ENCODE measurements at regions not wholly inside any gene's neighbourhood (a gene's known extent, or its start where the extent isn't known, plus 50 kb on each side); places are given as distances from the start of the nearest gene placed in this dataset.

DNA sequence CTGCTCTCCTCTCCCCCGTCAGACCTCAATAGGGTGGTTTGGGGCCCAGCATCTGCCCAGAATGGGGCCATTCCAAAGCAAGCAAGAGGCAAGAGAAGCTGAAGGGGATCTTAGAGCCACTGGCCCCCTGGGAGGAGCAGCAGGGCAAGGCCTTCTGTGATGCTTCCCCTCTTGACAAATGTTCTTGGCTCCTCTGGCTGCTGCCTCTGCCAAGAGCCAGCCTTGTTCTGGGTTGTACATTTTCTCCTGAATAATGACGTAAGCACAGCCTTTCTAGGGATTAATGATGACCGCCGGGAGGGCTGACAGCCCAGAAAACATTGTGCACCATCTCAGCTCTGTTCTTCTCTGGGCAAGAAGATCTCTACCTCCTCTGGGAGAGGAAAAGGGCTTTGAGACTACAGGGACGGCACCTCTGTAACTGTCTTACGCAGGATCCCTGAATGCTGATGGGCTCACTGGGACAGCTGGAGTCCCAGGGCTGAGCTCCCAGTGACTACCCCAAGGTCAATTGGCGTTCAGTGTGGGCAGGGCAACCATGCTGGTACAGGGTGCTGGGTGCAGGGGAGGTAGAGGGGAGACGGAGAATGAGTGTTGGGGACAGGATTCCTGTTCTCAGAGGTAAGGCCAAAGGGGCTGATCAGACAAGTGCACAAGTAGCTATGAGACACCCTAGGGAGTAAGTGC lies 253.3 kb downstream of the FAM43A start:
- DNase-seq (ENCODE audit: low read depth), result no peak
- no peak overlapping the region for H3K4me3 ChIP-seq (ENCODE audit: low read depth, low read length)
- TF ChIP-seq, protein P1, sequence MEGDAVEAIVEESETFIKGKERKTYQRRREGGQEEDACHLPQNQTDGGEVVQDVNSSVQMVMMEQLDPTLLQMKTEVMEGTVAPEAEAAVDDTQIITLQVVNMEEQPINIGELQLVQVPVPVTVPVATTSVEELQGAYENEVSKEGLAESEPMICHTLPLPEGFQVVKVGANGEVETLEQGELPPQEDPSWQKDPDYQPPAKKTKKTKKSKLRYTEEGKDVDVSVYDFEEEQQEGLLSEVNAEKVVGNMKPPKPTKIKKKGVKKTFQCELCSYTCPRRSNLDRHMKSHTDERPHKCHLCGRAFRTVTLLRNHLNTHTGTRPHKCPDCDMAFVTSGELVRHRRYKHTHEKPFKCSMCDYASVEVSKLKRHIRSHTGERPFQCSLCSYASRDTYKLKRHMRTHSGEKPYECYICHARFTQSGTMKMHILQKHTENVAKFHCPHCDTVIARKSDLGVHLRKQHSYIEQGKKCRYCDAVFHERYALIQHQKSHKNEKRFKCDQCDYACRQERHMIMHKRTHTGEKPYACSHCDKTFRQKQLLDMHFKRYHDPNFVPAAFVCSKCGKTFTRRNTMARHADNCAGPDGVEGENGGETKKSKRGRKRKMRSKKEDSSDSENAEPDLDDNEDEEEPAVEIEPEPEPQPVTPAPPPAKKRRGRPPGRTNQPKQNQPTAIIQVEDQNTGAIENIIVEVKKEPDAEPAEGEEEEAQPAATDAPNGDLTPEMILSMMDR (IDR thresholded peaks at IDR 0.05; ENCODE audit: control insufficient read depth, extremely low read depth, insufficient read depth), result no peak

DNA sequence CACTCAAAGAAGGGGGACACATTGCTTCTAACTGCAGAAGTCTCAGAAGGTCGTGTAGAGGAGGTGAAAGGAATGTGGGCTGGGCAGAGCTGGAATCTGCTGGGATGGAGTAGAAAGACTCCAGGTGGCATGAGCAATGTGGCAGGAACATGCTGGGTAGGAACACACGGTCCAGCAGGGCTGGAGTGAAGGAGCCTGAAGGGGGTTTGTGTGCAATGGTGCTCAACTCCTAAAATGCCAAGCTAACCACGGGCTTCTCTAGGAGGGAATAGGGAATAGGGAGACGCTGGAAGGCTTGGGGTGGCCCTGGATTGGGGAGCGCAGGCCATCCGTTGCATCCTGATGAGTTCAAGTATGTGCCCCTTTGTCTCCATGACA lies 253.8 kb downstream of the FAM43A start:
- no peak overlapping the region for H3K4me3 ChIP-seq (ENCODE audit: low read depth, low read length)
- no peak for DNase-seq (ENCODE audit: low read depth)
- TF ChIP-seq, protein P1 (IDR thresholded peaks at IDR 0.05; ENCODE audit: control insufficient read depth, extremely low read depth, insufficient read depth), result no peak

DNA sequence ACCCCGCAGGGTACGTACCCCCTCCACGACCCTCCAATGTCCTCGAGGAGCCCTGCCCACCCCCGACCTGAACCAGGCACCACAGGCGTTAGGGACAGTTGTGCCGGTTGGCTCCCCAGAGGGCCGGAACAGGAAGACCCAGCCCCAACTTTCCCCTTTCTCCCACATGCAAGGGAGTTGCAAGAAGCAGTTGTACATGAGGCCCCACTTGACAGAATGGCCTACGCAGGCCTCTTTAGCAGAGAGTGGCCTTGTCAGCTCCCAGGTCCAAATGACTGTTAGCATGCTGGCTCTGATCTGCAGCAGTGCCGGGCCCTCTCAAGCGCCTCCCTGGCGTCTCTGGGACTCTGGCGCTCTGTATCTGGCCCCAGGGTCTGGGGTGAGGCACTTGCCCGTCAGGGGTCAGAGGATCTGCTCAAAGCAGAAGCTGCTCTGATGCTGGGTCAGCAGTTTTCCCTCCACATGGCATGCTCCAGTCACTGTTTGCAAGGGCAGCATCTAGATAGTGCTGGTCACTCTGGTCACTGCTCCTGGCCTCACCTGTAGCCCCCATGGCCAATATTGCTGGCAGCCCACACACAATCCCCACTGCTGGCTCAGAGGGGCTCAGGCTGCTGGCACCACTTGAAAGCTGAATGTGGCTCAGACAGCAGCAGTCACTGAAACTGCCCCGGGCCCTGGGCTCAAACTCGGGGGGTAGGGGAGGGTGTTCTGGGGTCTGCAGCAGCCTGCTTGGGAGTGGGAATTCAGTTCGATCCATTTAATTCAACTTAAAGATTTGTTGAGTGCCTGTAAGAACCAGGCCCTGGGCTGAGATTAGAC lies 254.5 kb downstream of the FAM43A start:
- no peak overlapping the region for H3K4me3 ChIP-seq (ENCODE audit: low read depth, low read length)
- TF ChIP-seq, protein P1 (IDR thresholded peaks at IDR 0.05; ENCODE audit: control insufficient read depth, extremely low read depth, insufficient read depth), result no peak
- DNase-seq (ENCODE audit: low read depth), result no peak

DNA sequence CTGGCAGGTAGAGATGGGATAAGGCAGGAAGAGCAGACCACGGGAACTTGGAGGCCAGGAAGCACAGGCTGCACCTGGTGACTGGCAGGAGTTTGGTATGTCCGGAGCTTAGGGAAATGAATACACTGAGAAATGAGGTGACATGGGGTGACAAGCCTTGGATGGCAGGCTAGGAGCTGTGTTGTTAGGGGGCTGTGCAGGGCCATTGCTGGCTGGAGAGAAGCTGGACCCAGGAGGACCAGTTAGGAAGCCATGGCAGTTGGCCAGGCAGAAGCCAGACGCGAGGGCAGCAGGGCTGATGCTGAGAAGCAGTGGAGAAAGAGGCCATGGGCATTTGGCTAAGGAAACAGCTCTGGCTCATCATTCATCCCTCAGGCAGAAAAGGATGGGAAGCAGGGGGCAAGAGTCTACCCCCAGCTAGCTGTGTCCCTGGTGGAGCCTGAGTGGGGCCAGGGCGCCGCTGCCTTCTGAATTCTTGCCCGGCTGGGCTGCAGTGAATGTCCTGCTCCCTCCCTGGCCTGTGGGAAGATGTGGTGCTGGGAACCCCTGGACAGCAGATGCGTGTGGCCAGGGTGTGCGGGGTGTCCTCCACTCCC lies 255.8 kb downstream of the FAM43A start:
- no peak overlapping the region for H3K4me3 ChIP-seq (ENCODE audit: low read depth, low read length)
- TF ChIP-seq, protein P1 (IDR thresholded peaks at IDR 0.05; ENCODE audit: control insufficient read depth, extremely low read depth, insufficient read depth), result no peak
- no peak for DNase-seq (ENCODE audit: low read depth)

DNA sequence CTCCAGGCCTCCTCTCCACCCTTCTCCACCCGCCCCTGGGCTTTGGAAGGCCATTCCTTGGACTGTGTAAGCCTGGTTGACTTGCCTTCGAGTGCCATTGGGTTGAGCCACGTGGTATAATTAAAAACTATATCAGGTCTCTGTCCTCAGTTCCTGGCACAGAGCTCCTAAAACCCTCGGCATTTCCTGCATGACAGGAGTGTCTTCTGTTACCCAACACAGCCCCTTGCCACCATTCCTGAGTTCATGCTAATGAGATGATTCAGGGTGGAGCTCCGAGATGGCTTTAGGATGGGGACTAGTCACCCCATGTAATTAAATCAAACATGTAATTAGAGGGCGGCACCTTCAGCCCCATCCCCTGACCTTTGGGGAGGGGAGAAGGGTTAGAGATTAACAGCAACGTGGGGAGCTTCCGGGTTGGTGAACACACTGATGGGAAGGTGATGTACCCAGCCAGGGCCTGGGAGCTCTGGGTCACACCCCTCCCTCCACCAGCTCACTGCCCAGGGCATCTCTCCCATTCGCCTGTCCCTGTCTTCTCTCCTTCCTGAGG lies 256.4 kb downstream of the FAM43A start:
- TF ChIP-seq, protein P1 (IDR thresholded peaks at IDR 0.05; ENCODE audit: control insufficient read depth, extremely low read depth, insufficient read depth), result no peak
- no peak for DNase-seq (ENCODE audit: low read depth)
- no peak overlapping the region for H3K4me3 ChIP-seq (ENCODE audit: low read depth, low read length)

DNA sequence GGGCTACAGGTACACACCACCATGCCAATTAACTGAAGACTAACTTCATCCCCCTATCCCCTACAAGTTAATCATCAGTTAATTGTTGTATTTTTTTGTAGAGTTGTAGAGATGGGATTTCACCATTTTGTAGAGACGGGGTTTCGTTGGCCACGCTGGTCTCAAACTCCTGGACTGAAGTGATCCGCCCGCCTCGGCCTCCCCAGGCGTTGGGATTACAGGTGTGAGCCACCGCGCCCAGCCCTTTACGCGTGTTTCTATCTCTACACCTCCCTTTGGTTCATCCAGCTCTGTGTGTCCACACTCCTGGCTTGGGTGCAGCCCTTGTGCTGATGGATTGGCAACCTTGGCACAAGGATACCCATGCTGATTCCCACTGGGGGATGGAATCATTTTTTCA lies 258.8 kb downstream of the FAM43A start:
- H3K4me3 ChIP-seq (ENCODE audit: low read depth, low read length), result no peak overlapping the region
- no peak for DNase-seq (ENCODE audit: low read depth)
- TF ChIP-seq, protein P1 (IDR thresholded peaks at IDR 0.05; ENCODE audit: control insufficient read depth, extremely low read depth, insufficient read depth), result no peak

Measured in LNCaP clone FGC (cell line).